GM18511 (cell line): ENCODE measurements at regions not wholly inside any gene's neighbourhood (a gene's known extent, or its start where the extent isn't known, plus 50 kb on each side); places are given as distances from the start of the nearest gene placed in this dataset.

Source experiments
- ATAC-seq: cut with Tn5 transposase; IDR thresholded peaks from one replicate; pipeline ENCODE4 v1.9.1; 2021; ENCODE audit warnings: mild to moderate bottlenecking, moderate library complexity; ENCODE audit not compliant: unreplicated experiment

GRCh38 chr2:199136242-199136641 is 321.5 kb downstream of the SATB2 start:
- no peak for ATAC-seq

GRCh38 chr2:199131876-199132275 is 325.9 kb downstream of the SATB2 start:
- ATAC-seq: no peak

- ATAC-seq: no peak
Observed at GRCh38 chr2:199131136-199131655, 326.5 kb downstream of the SATB2 start.

- ATAC-seq: no peak
Observed at GRCh38 chr2:199130501-199130900, 327.2 kb downstream of the SATB2 start.

GRCh38 chr2:199128476-199129229 is 329.1 kb downstream of the SATB2 start:
- no peak for ATAC-seq

GRCh38 chr2:199119796-199120195 is 337.9 kb downstream of the SATB2 start:
- ATAC-seq: no peak

- no peak for ATAC-seq
Observed at GRCh38 chr2:199118673-199119112, 339.0 kb downstream of the SATB2 start.

- no peak for ATAC-seq
Observed at GRCh38 chr2:199115169-199115568, 342.6 kb downstream of the SATB2 start.

GRCh38 chr2:199113111-199113510 is 344.6 kb downstream of the SATB2 start:
- ATAC-seq: no peak

- no peak for ATAC-seq
Observed at GRCh38 chr2:199111458-199111857, 346.3 kb downstream of the SATB2 start.

- no peak for ATAC-seq
Observed at GRCh38 chr2:199108056-199108455, 349.7 kb downstream of the SATB2 start.

GRCh38 chr2:199105826-199106225 is 351.9 kb downstream of the SATB2 start:
- ATAC-seq: no peak

- no peak for ATAC-seq
Observed at GRCh38 chr2:199101487-199101886, 356.3 kb downstream of the SATB2 start.

- ATAC-seq: no peak
Observed at GRCh38 chr2:199100326-199101110, 357.2 kb downstream of the SATB2 start.

- no peak for ATAC-seq
Observed at GRCh38 chr2:199092419-199092818, 365.3 kb downstream of the SATB2 start.

GRCh38 chr2:199085261-199085660 is 372.5 kb downstream of the SATB2 start:
- ATAC-seq: no peak

GRCh38 chr2:199070322-199070949 is 387.3 kb downstream of the SATB2 start:
- ATAC-seq: no peak

- ATAC-seq: no peak
Observed at GRCh38 chr2:199064201-199064600, 393.5 kb downstream of the SATB2 start.

- no peak for ATAC-seq
Observed at GRCh38 chr2:199057936-199058335, 399.8 kb downstream of the SATB2 start.

- no peak for ATAC-seq
Observed at GRCh38 chr2:199055336-199055735, 402.4 kb downstream of the SATB2 start.

GRCh38 chr2:199042660-199043379 is 414.9 kb downstream of the SATB2 start:
- ATAC-seq: no peak
